ENCODE measurements at regions not wholly inside any gene's neighbourhood (a gene's known extent, or its start where the extent isn't known, plus 50 kb on each side); places are given as distances from the start of the nearest gene placed in this dataset.

DNA sequence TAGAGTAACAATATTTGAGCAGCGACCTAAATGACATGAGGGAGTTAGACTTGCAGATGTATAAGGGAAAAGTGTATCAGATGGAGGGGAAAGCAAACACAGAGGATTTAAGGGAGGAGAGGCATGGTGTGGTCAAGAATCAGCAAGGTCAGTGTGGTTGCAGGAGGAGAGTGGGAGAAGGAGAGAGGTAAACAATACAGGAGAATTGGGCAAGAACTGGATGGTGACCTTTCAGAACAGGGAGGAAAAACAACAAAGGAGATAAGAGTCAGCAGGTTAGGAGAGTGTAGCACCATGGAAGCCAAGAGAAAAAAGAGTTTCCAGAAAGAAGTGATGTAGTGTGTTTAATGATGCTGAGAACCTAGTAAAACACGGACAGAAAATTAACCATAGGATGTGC lies 178.5 kb downstream of the PAPSS1 start:
- in situ Hi-C loops (cut with HindIII; ENCODE audit: low sequenced_read_pairs), result no loop called here
- no peak for DNase-seq (ENCODE audit: low read depth)
- TF ChIP-seq, protein P1, sequence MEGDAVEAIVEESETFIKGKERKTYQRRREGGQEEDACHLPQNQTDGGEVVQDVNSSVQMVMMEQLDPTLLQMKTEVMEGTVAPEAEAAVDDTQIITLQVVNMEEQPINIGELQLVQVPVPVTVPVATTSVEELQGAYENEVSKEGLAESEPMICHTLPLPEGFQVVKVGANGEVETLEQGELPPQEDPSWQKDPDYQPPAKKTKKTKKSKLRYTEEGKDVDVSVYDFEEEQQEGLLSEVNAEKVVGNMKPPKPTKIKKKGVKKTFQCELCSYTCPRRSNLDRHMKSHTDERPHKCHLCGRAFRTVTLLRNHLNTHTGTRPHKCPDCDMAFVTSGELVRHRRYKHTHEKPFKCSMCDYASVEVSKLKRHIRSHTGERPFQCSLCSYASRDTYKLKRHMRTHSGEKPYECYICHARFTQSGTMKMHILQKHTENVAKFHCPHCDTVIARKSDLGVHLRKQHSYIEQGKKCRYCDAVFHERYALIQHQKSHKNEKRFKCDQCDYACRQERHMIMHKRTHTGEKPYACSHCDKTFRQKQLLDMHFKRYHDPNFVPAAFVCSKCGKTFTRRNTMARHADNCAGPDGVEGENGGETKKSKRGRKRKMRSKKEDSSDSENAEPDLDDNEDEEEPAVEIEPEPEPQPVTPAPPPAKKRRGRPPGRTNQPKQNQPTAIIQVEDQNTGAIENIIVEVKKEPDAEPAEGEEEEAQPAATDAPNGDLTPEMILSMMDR (IDR thresholded peaks at IDR 0.05; ENCODE audit: low read depth, low read length, missing control alignments), result no peak
- no peak overlapping the region for H3K4me3 ChIP-seq (ENCODE audit: low read depth, low read length)

DNA sequence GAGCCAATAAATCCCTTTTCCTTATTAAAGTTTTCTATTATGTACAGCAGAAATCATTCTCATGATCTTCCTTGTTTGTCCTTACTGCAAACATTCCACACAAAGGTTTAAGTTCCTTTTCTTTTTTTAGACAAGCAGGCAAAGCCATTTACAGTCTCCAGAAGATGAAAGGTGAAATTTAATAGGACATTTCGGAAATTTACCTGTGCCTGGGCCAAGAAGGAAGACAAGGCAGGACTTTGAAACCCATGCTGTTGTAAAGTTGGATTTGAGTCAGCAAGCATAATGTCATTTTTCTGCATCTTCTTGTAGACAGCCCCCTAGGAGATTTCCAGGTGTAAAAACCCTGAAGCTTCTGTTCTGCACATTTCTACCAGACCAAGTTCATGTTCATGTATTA lies 188.1 kb downstream of the PAPSS1 start:
- TF ChIP-seq, protein P1 (IDR thresholded peaks at IDR 0.05; ENCODE audit: low read depth, low read length, missing control alignments), result no peak
- in situ Hi-C loops (cut with HindIII; ENCODE audit: low sequenced_read_pairs), result no loop called here
- no peak overlapping the region for H3K4me3 ChIP-seq (ENCODE audit: low read depth, low read length)
- DNase-seq (ENCODE audit: low read depth), result no peak

- DNase-seq (ENCODE audit: low read depth), result no peak
- in situ Hi-C loops (cut with HindIII; ENCODE audit: low sequenced_read_pairs), result no loop called here
- TF ChIP-seq, protein P1 (IDR thresholded peaks at IDR 0.05; ENCODE audit: low read depth, low read length, missing control alignments), result no peak
These were observed 199.7 kb downstream of the PAPSS1 start for GRCh38 chr4:107520368-107520767.

DNA sequence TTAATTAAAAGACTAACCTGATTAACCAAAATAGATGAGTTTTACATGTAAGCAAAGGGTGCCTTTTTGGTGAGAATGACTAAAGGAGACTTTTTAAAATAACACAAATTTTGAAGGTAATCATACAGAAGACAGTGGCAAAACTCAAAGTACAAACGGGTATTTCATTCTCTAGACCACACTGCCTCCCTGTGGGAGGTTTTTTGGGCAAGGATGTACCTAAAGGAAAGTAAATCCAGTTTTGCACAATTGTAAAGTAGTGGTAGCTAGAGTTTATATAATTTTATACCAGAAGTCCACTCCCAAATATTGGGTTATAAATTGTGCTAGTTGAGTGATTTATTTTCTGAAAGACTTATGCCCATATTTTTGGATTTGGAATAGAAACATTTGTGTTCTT lies 201.0 kb downstream of the PAPSS1 start:
- no peak overlapping the region for H3K4me3 ChIP-seq (ENCODE audit: low read depth, low read length)
- peak; percentile 31 for DNase-seq (ENCODE audit: low read depth)
- TF ChIP-seq, protein P1 (IDR thresholded peaks at IDR 0.05; ENCODE audit: low read depth, low read length, missing control alignments), result peak; percentile 54
- in situ Hi-C loops (cut with HindIII; ENCODE audit: low sequenced_read_pairs), result no loop called here

More at GRCh38 chr4:107520368-107520767, 199.7 kb downstream of the PAPSS1 start:
- no peak overlapping the region for H3K4me3 ChIP-seq (ENCODE audit: low read depth, low read length)

DNA sequence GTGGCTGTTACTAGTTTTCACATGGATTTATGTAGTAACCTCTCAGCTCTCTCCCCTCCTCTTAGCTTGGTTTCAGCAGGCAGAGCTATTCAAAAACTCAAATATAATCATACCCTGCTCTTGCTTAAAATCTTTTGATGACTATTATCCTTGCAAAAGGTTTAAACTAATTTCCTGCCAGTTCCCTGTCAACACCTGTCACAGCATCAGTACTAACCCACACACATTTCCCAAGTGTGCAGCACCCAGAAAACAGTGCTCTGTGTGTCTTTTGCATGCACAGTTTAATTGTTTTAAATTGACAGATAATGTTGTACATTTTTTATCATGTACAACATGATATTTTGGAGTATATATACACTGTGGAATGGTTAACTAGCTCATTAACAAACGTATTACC lies 202.0 kb downstream of the PAPSS1 start:
- in situ Hi-C loops (cut with HindIII; ENCODE audit: low sequenced_read_pairs), result no loop called here
- no peak overlapping the region for H3K4me3 ChIP-seq (ENCODE audit: low read depth, low read length)
- DNase-seq (ENCODE audit: low read depth), result no peak
- TF ChIP-seq, protein P1 (IDR thresholded peaks at IDR 0.05; ENCODE audit: low read depth, low read length, missing control alignments), result no peak

DNA sequence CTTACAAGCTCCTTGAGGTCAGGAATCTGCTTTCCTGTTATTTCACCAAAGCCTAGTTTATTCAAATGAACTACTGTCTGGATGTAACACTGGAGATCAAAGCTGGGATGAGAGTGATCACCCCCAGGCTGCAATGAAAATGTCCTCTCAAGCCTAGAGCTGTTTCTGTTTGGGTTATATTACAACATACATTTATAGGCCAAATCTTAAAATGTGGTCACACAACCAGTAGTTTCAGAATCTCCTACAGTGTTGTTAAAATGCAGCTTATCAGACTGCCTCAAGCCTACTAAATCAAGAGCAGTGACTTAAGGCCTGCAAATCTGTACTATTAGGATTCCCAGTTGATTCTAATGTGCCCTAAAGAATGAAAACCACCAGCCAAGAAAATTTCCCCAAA lies 207.5 kb downstream of the PAPSS1 start:
- in situ Hi-C loops (cut with HindIII; ENCODE audit: low sequenced_read_pairs), result no loop called here
- no peak overlapping the region for H3K4me3 ChIP-seq (ENCODE audit: low read depth, low read length)
- no peak for DNase-seq (ENCODE audit: low read depth)
- TF ChIP-seq, protein P1 (IDR thresholded peaks at IDR 0.05; ENCODE audit: low read depth, low read length, missing control alignments), result no peak

DNA sequence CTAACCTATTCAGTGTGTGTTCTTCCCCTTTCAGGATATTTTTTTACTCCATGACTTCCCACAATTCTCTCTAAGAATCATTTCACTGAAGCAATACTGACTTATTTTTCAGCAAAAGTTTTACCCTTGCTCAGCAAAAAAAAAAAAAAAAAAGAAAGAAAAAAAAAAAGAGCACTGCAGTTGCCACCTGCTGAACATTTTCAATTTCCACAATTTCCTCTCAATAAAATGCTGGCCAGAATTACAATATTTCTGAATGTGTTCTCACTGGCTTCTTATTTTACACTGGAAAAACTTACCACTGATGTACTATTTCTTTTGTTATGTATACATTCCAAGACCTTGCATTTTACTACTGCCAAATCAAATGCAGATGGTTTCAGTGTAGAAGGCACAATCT lies 210.4 kb downstream of the PAPSS1 start:
- in situ Hi-C loops (cut with HindIII; ENCODE audit: low sequenced_read_pairs), result no loop called here
- no peak overlapping the region for H3K4me3 ChIP-seq (ENCODE audit: low read depth, low read length)
- TF ChIP-seq, protein P1 (IDR thresholded peaks at IDR 0.05; ENCODE audit: low read depth, low read length, missing control alignments), result no peak
- no peak for DNase-seq (ENCODE audit: low read depth)
